Occipital lobe (tissue), 1 donor: ENCODE measurements at regions not wholly inside any gene's neighbourhood (a gene's known extent, or its start where the extent isn't known, plus 50 kb on each side); places are given as distances from the start of the nearest gene placed in this dataset.

Source experiments
- DNase-seq: peaks from one replicate; lab custom pipeline; 2025; lab: John Stamatoyannopoulos, UW

- DNase-seq = no peak
Observed at GRCh38 chr4:160825644-160826338, 1338.0 kb downstream of the FSTL5 start.

GRCh38 chr4:160826339-160826679 lies 1337.5 kb downstream of the FSTL5 start:
- no peak for DNase-seq

- DNase-seq = no peak
Observed at GRCh38 chr4:160831165-160831922, 1332.5 kb downstream of the FSTL5 start.

DNA sequence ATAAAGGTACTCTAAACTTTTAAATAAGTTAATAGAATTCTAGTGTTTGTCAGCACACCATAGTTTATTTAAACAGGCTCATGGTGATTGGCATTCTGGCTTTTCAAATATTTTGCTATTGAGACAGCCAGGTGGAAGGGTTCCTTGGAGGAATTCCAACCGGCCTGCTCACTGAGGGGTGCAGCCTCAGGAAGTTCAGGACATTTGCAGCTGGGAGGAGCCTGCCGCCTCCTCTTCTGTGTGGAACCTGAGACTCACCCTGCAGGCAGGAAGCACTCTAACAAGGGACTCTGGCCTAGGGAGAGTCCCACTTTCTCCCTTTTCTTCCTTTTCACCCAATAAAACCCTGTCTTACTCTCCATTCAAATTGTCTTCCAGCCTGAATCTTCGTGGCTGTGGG lies 1328.0 kb downstream of the FSTL5 start:
- DNase-seq = no peak

- DNase-seq = no peak
Observed at GRCh38 chr4:160836431-160836830, 1327.4 kb downstream of the FSTL5 start.

GRCh38 chr4:160846121-160846520 lies 1317.7 kb downstream of the FSTL5 start:
- DNase-seq = no peak

- no peak for DNase-seq
Observed at GRCh38 chr4:160847228-160847627, 1316.6 kb downstream of the FSTL5 start.

DNA sequence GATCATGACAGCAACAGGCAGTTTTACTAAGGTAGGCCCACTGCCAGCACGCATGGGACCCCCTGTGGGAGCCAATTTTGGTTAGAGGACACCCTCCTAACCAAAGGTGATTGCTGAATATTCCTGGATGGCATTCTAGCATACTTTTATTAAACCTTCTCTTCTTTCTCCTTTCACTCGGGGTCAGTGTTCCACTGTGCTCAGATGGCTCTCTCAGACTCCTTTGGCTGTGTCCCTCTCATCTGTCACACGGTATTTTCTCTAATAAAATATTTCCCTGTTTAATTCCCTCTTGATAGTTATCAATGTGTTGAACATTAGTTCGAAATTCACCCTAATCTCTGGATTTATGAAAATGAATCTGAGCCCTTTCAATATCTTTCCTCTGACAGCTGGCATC lies 1315.3 kb downstream of the FSTL5 start:
- DNase-seq = no peak

DNA sequence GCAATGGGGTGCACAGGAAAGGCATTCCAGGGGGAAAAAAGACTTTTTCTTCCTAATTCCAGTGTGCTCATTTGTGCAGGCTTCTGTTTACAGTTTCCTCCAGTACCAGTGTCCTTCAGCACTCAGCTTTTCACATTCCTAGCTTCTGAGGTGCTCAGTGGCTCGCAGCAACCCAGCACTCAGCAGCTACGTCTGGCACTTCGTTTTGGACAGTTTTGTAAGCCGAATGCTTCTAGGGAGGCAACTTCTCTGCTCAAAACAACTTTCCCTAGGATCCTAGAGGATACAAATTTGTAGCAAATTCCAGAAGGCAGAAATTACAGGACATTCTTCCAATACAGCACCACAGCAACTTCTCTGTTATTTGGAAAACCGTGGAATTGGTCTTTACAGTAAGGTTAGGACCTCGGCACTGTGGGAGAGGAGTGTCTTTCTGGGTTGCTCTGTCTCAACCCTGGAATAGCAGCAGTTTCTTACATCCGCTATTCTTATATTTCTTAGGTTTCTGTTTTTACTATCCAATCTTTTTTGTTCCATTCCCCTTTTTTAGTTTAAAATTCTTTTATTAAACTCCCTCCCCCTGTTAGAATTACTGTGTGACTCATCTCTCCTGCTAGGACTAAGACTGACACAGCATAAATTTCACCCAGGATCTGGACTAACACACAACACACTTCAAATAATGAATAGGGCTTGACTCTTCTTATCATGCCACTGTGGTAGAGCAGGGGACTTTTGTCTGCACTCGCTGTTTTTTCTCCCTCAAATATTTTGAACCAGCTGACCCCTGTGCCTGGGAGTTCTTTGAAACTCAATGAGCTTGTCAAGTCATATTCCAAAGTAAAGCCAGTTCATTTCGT lies 1314.7 kb downstream of the FSTL5 start:
- DNase-seq = no peak

- no peak for DNase-seq
Observed at GRCh38 chr4:160864253-160864652, 1299.5 kb downstream of the FSTL5 start.

- no peak for DNase-seq
Observed at GRCh38 chr4:160869899-160870298, 1293.9 kb downstream of the FSTL5 start.

- DNase-seq = no peak
Observed at GRCh38 chr4:160872491-160872890, 1291.3 kb downstream of the FSTL5 start.

DNA sequence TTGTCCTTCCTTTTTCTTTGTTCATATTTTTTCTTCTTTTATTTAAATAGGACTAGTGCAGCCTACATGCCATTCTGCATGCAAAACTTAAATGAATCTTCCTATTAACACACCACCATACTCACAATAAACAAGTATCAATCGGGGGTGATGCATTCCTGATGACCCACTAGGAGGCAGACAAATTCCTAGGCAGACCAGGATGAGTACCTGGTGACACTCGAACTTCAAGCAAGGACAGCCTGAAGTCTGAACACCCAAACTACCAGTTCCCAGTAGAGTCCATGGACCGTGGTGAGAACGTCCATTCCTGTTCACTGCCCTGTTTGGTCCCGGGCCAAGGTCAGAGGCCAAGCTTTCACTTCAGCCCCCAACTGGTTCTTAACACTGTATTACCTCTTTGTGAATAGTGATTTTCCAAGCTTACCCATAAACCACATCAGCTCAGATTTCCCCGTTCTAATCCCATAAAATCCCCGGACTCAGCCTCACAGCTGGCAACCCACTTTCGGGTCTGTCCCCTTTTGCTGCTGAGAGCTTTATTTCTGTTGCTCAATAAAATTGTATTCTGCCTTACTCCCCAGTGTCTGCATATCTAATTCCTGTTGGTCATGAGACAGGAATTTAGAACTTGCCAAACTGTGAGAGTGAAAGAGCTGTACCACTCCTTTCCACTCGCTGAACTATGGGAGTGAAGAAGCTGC lies 1286.6 kb downstream of the FSTL5 start:
- DNase-seq = no peak

DNA sequence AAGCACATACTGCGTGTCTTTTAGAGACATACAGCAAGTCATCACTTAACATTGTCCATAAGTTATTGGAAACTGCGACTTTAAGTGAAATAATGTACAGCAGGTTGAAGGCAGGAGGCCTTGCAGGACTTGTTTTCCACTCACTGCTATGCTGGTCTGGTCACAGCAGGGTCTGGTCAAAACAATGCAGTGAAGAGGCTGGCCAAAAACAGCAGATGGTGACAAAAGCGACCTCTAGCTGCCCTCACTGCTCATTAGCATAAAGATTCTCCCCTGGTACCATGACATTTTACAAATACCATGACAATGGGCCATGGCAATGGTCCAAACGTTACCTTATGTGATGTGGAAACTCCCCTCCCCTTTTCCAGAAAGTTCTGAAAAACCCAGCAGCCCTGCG lies 1283.6 kb downstream of the FSTL5 start:
- DNase-seq = peak; percentile 0

DNA sequence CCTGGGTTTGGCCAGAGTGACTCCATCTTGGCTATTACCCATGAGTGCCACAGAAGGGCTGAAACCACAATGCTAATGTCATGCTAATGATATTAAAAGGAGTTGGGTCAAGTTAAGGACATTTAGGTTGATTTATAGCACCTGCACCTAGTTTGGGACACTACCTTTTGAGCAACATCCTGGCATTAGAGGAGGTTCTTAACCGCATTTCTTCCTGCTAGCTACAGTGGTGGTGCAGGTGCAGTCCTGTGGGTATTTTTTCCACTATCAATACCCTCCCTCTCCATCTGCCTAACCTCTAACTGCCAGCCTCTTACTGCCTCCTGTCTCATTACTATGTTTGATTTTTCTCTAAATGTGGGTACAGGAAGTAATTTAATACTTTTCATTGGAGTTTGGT lies 1276.1 kb downstream of the FSTL5 start:
- DNase-seq = no peak

GRCh38 chr4:160894128-160894527 lies 1269.7 kb downstream of the FSTL5 start:
- DNase-seq = no peak

DNA sequence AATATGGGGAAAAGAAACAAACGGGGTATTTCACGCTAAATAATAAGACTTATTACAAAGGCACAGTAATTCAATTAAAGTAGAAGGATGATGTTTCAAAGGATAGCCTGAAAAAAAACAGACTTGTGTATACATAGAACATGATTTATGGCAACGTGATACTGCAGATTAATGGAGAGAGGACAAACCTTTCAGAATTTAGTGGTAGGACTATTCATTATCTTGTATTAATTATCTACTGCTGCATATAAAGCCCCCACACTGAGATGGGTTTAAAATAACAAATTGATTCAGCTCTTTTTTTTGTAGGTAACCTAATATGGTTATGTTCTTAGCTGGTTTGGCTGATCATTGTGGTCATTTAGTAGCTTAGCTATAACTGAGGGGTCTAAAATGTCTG lies 1269.0 kb downstream of the FSTL5 start:
- no peak for DNase-seq

GRCh38 chr4:160927311-160927710 lies 1236.5 kb downstream of the FSTL5 start:
- DNase-seq = no peak

- no peak for DNase-seq
Observed at GRCh38 chr4:160928482-160928881, 1235.3 kb downstream of the FSTL5 start.

DNA sequence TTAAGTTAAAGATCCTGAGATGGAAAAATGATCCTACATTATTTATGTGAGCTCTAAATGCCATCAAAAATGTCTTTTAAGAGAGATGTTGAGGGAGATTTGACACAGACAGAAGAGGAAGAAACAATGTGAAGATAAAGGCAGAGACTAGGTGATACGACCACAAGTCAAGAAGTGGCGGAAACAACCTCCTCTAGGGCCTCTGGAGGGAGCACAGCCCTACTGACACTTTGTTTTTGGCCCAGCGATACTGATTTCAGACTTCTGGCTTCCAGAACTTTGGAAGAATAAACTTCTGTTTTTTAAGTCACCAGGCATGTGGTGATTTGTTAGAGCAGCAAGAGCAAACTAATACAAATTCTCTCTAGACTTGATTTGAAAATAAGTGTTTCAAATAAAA lies 1216.1 kb downstream of the FSTL5 start:
- DNase-seq = no peak

DNA sequence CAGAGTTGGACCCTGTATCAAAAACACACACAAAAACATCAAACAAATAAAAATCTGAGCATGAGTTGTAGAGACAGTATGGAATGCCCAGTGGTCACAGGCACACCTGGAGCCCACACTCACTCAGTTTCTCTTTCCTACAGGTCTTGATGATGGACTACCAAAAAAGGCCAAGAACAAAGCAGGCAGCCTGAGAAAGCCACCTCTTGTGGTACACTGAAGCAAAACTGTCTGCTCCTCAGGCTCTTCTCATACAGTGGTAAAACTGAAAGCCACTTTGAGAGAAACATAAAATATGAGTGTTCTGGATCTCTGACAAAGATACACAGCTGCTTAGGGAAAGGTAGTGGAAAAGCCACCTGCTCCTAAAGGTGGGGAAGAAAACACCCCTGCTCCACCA lies 1206.9 kb downstream of the FSTL5 start:
- no peak for DNase-seq

DNA sequence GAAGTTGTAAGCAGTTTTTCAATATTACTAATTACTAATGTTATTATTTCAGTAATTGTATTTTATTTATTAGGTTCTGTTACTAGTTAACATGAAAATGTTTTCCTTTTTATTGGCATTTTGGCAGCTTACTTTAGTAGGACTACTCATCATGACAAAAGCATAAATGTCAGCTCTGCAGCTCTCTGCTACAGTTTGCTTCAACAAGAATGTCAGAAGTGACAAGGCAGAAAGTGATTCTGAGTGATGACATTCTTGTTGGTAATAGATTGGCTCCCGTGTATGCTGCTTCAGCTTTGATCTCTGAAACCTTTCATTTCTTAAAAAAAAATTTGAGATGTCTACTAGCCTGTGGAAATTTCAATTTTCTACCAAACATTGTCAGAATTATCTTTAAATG lies 1193.9 kb downstream of the FSTL5 start:
- DNase-seq = no peak
